A549 (cell line): ENCODE measurements at regions not wholly inside any gene's neighbourhood (a gene's known extent, or its start where the extent isn't known, plus 50 kb on each side); places are given as distances from the start of the nearest gene placed in this dataset.

Experiments
- ATAC-seq, 2 experiments: fragments of 200-7000 bp in 1 of 2; fragments of >200 bp in 1 of 2; cut with Nextera tagmentation in 1 of 2; cut with Tn5 transposase in 1 of 2; 3 replicates each; pipeline versions ENCODE4 v1.8.0 to v1.9.1; 2018 to 2020; ENCODE audit warnings: mild to moderate bottlenecking in 1 of 2, moderate library complexity in 1 of 2
- CTCF ChIA-PET: fragments of 300-600 bp; sonication (Branson Sonifier 250); formaldehyde crosslinking; extraction: SDS; loops from one replicate; lab custom pipeline; 2021; ENCODE audit warnings: antibody characterized with exemption, inconsistent platforms; lab: Yijun Ruan, JAX
- POLR2A ChIA-PET: fragments of 350-600 bp; formaldehyde crosslinking; extraction: SDS; loops from one replicate; lab custom pipeline; 2021; ENCODE audit warnings: antibody characterized with exemption, inconsistent platforms; lab: Yijun Ruan, JAX
- DNase-seq, 2 experiments: peaks; one replicate each; pipeline versions ENCODE4 v3.0.0 to v3.0.0-alpha.2; 2011 to 2016; ENCODE audit warnings: low read depth in 1 of 2, low spot score in 1 of 2
- FAIRE-seq: peaks from 2 replicates; lab custom pipeline; 2011; peaks lifted over from hg19 to GRCh38; lab: Jason Lieb, UNC
- H3K27ac ChIP-seq, 2 experiments: fragments of >200 bp; sonication (Bioruptor Twin); formaldehyde crosslinking; 3 replicates each; pipeline ENCODE4 v1.5.1; 2016 to 2017
- H3K4me1 ChIP-seq: fragments of >200 bp; sonication (Bioruptor Twin); formaldehyde crosslinking; 3 replicates; pipeline ENCODE4 v1.6.1; 2016
- H3K4me2 ChIP-seq: fragments of >200 bp; sonication (Bioruptor Twin); formaldehyde crosslinking; 3 replicates; pipeline ENCODE4 v1.6.1; 2016
- H3K4me3 ChIP-seq: fragments of >200 bp; sonication (Bioruptor Twin); formaldehyde crosslinking; 3 replicates; pipeline ENCODE4 v1.5.1; 2016
- H3K9me3 ChIP-seq: fragments of >200 bp; sonication (Bioruptor Twin); formaldehyde crosslinking; 3 replicates; pipeline ENCODE4 v1.6.1; 2016
- ATOH8 ChIP-seq: fragments of 250-450 bp; sonication (Bioruptor Pico); IDR thresholded peaks from 2 replicates; pipeline ENCODE4 v1.5.0; 2020; ENCODE audit warnings: low read depth, mild to moderate bottlenecking, moderate library complexity
- CHD4 ChIP-seq: fragments of 200-600 bp; sonication (generic); IDR thresholded peaks from 2 replicates; pipeline ENCODE4 v1.6.1; 2016; ENCODE audit warnings: antibody characterized with exemption, mild to moderate bottlenecking, borderline replicate concordance
- CTCF ChIP-seq: fragments of >200 bp; sonication (Bioruptor Twin); formaldehyde crosslinking; IDR thresholded peaks from 3 replicates; pipeline ENCODE4 v1.5.1; 2016
- E2F6 ChIP-seq: IDR thresholded peaks from 2 replicates; pipeline ENCODE4 v1.6.1; 2012; ENCODE audit warnings: low read depth, borderline replicate concordance
- ELK1 ChIP-seq: fragments of 150-350 bp; IDR thresholded peaks from 2 replicates; pipeline ENCODE4 v1.6.1; 2014; ENCODE audit warnings: low read depth, mild to moderate bottlenecking, low read length
- ESRRA ChIP-seq: fragments of 150-350 bp; IDR thresholded peaks from 2 replicates; pipeline ENCODE4 v1.6.1; 2014; ENCODE audit warnings: mild to moderate bottlenecking, low read length, borderline replicate concordance
- FOSB ChIP-seq: fragments of 250-450 bp; sonication (Bioruptor Pico); IDR thresholded peaks from 2 replicates; pipeline ENCODE4 v1.5.0; 2020; ENCODE audit warnings: mild to moderate bottlenecking, moderate library complexity
- FOSL2 ChIP-seq, 2 experiments: fragments of 450-650 bp in 1 of 2; fragments of >200 bp in 1 of 2; sonication (Bioruptor Twin) in 1 of 2; formaldehyde crosslinking; IDR thresholded peaks; 2 replicates each; pipeline versions ENCODE4 v1.5.0 to v1.6.1; 2016 to 2020; ENCODE audit warnings: mild to moderate bottlenecking in 1 of 2, moderate library complexity in 1 of 2
- GATA3 ChIP-seq: IDR thresholded peaks from 2 replicates; pipeline ENCODE4 v1.6.1; 2012; ENCODE audit warnings: borderline replicate concordance
- HOXA7 ChIP-seq: fragments of 250-450 bp; sonication (Bioruptor Pico); IDR thresholded peaks from 2 replicates; pipeline ENCODE4 v1.5.0; 2020; ENCODE audit warnings: mild to moderate bottlenecking, moderate library complexity
- JUN ChIP-seq, 2 experiments: fragments of >200 bp; sonication (Bioruptor Twin); formaldehyde crosslinking; IDR thresholded peaks; 2 replicates in 1 of 2; 3 replicates in 1 of 2; pipeline ENCODE4 v1.6.1; 2016 to 2017
- KDM1A ChIP-seq: fragments of 200-600 bp; sonication (generic); IDR thresholded peaks from 2 replicates; pipeline ENCODE4 v1.6.1; 2016; ENCODE audit warnings: low read depth, mild to moderate bottlenecking
- MAFK ChIP-seq: fragments of 450-650 bp; IDR thresholded peaks from 2 replicates; pipeline ENCODE4 v1.6.1; 2014; ENCODE audit not compliant: partially characterized antibody
- NPAS2 ChIP-seq: fragments of 250-450 bp; sonication (Bioruptor Pico); IDR thresholded peaks from 2 replicates; pipeline ENCODE4 v1.8.0; 2022; ENCODE audit warnings: mild to moderate bottlenecking, moderate library complexity, borderline replicate concordance
- NR3C1 ChIP-seq: fragments of >200 bp; sonication (Bioruptor Twin); formaldehyde crosslinking; IDR thresholded peaks from 3 replicates; pipeline ENCODE4 v1.6.1; 2017
- PBX3 ChIP-seq: IDR thresholded peaks from 2 replicates; pipeline ENCODE4 v1.6.1; 2012
- PHF8 ChIP-seq: fragments of 200-600 bp; sonication (generic); IDR thresholded peaks from 2 replicates; pipeline ENCODE4 v1.6.1; 2016; ENCODE audit warnings: low read depth, mild to moderate bottlenecking, antibody characterized with exemption, moderate library complexity, borderline replicate concordance
- REST ChIP-seq: fragments of 200-600 bp; sonication (generic); IDR thresholded peaks from 2 replicates; pipeline ENCODE4 v1.6.1; 2016; ENCODE audit warnings: antibody characterized with exemption, mild to moderate bottlenecking, moderate library complexity
- RFX5 ChIP-seq: fragments of 450-650 bp; IDR thresholded peaks from 2 replicates; pipeline ENCODE4 v1.7.1; 2014; ENCODE audit warnings: antibody characterized with exemption, mild to moderate bottlenecking, moderate library complexity
- SMC3 ChIP-seq: fragments of >200 bp; sonication (Bioruptor Twin); formaldehyde crosslinking; IDR thresholded peaks from 3 replicates; pipeline ENCODE4 v1.6.1; 2018; ENCODE audit warnings: inconsistent platforms
- TFCP2L1 ChIP-seq: fragments of 250-450 bp; sonication (Bioruptor Pico); IDR thresholded peaks from 2 replicates; pipeline ENCODE4 v1.5.0; 2021; ENCODE audit warnings: mild to moderate bottlenecking
- TP53 ChIP-seq: fragments of 250-450 bp; sonication (Bioruptor Pico); IDR thresholded peaks from 2 replicates; pipeline ENCODE4 v1.5.0; 2021; ENCODE audit warnings: mild to moderate bottlenecking, moderate library complexity
- ZSCAN20 ChIP-seq: fragments of 250-450 bp; sonication (Bioruptor Pico); IDR thresholded peaks from 2 replicates; pipeline ENCODE4 v1.8.0; 2022; ENCODE audit warnings: mild to moderate bottlenecking, moderate library complexity
- WGBS: methylation state at CpG from one replicate; pipeline ENCODE4 v1.1.6; 2017; ENCODE audit errors: missing lambda C conversion rate; 5-methylcytosine and 5-hydroxymethylcytosine counted together

- ATAC-seq (no peak), FAIRE-seq (no peak), DNase-seq (no peak)
- Histone ChIP-seq H3K4me2 (no peak overlapping the region), H3K4me3 (no peak overlapping the region), H3K9me3 (peaks cover 21% of the 10 kb centered on the region), H3K27ac (no peak overlapping the region), H3K4me1 (no peaks in the 10 kb centered on the region)
- ChIA-PET POLR2A (no interaction called here), CTCF (no interaction called here)
- WGBS = 26% methylated on average over 2 of the region's 2 CpGs
- TF ChIP-seq TFCP2L1 (CRISPR knock-in tag) = no peak
- TF ChIP-seq FOSL2 (IDR thresholded peaks at IDR 0.05) = no peak
- TF ChIP-seq FOSL2 (CRISPR knock-in tag; IDR thresholded peaks at IDR 0.05) = peak; percentile 48; the same call in 1 of the 2 replicates
- TF ChIP-seq RFX5 = no peak
- TF ChIP-seq JUN (IDR thresholded peaks at IDR 0.05) = no peak
These were observed 232.5 kb upstream of the ZFHX3 start for GRCh38 chr16:73280388-73280787.

GRCh38 chr16:73279451-73279850, 231.5 kb upstream of the ZFHX3 start:
- POLR2A ChIA-PET = no interaction called here
- 20% methylated on average over 3 of the region's 3 CpGs for WGBS
- Histone ChIP-seq H3K4me3 (no peak overlapping the region), H3K4me2 (no peak overlapping the region), H3K27ac (no peak overlapping the region), H3K9me3 (peaks cover 21% of the 10 kb centered on the region), H3K4me1 (no peaks in the 10 kb centered on the region)
- ATAC-seq (no peak), FAIRE-seq (no peak), DNase-seq (no peak)
- CTCF ChIA-PET = no interaction called here
- TF ChIP-seq HOXA7 (CRISPR knock-in tag) (no peak), PHF8 (no peak), ESRRA (no peak), PBX3 (no peak), CHD4 (no peak), ZSCAN20 (CRISPR knock-in tag) (no peak)

- Histone ChIP-seq H3K4me1 (no peaks in the 10 kb centered on the region), H3K9me3 (peaks cover 26% of the 10 kb centered on the region), H3K4me3 (no peak overlapping the region), H3K27ac (no peak overlapping the region), H3K4me2 (no peak overlapping the region)
- CTCF ChIA-PET = no interaction called here
- POLR2A ChIA-PET = no interaction called here
- ATAC-seq = no peak
- 17% methylated on average over 5 of the region's 5 CpGs for WGBS
- no peak for FAIRE-seq
- TF ChIP-seq MAFK = no peak
- DNase-seq = no peak
These were observed 229.1 kb upstream of the ZFHX3 start for GRCh38 chr16:73277071-73277470.

- ChIA-PET CTCF (no interaction called here), POLR2A (no interaction called here)
- Histone ChIP-seq H3K4me1 (no peaks in the 10 kb centered on the region), H3K4me3 (no peak overlapping the region), H3K27ac (no peak overlapping the region), H3K4me2 (no peak overlapping the region), H3K9me3 (peaks cover 26% of the 10 kb centered on the region)
- ATAC-seq = no peak
- no peak for DNase-seq
- WGBS = 7% methylated on average over 2 of the region's 2 CpGs
- FAIRE-seq = peak; percentile 39
- no peak for TF ChIP-seq SMC3
- no peak for TF ChIP-seq FOSB (CRISPR knock-in tag)
- TF ChIP-seq NPAS2 (CRISPR knock-in tag) = no peak
- no peak for TF ChIP-seq REST
- no peak for TF ChIP-seq E2F6
- no peak for TF ChIP-seq KDM1A
- no peak for TF ChIP-seq TP53 (CRISPR knock-in tag)
- no peak for TF ChIP-seq ELK1
- no peak for TF ChIP-seq NR3C1
- TF ChIP-seq CTCF = no peak
- no peak for TF ChIP-seq ATOH8
- no peak for TF ChIP-seq GATA3
These were observed 227.5 kb upstream of the ZFHX3 start for GRCh38 chr16:73275448-73275847.
